GM12873 (cell line): ENCODE measurements at regions not wholly inside any gene's neighbourhood (a gene's known extent, or its start where the extent isn't known, plus 50 kb on each side); places are given as distances from the start of the nearest gene placed in this dataset.

Experiments used
- CTCF ChIP-seq: IDR thresholded peaks from 2 replicates; pipeline ENCODE4 v1.5.1; 2012; ENCODE audit warnings: low read depth, mild to moderate bottlenecking, moderate library complexity, low read length, control low read depth; ENCODE audit not compliant: insufficient read depth; ENCODE audit errors: missing control alignments

DNA sequence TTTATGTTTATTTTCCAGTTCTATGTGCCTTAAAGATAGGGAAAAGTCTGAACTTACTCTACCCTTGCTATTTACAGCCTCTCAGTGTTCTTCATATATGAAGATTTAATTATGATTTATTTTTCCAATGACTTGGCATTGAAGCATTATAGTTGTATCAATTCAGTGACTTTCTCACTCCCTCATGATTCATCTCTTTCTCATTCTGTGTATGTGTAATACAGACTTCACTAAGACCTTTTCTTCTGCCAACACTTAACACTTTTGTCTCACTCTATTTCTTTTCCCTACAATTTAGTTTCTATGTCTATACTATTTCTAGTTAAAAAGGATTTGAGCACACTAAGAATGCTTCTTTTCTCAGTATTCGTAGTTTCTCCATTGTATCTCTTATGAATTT, 1470.3 kb upstream of the ACVR2A start:
- no peak for TF ChIP-seq CTCF

- no peak for TF ChIP-seq CTCF
These were observed 1474.0 kb upstream of the ACVR2A start for GRCh38 chr2:146370826-146371225.

GRCh38 chr2:146366276-146366675, 1478.6 kb upstream of the ACVR2A start:
- no peak for TF ChIP-seq CTCF

GRCh38 chr2:146365041-146365440, 1479.8 kb upstream of the ACVR2A start:
- no peak for TF ChIP-seq CTCF

DNA sequence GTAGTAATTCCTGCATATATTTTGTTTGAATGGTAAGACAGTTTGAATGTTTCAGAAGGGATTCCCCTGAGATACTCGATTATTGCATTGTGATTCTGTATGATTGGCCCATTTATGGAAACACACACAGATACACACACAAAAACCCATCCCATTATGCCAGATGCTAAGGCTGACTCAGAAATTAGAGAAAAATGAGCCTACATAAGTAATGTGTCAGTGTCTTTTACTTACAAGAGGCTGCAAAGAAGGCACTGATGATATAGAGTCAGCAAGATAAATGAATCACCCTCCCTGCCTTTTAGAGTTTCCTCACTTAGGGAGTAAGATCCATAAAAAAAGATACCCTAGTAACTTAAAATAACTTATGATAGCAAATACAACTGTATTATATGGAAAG, 1481.1 kb upstream of the ACVR2A start:
- no peak for TF ChIP-seq CTCF

- no peak for TF ChIP-seq CTCF
These were observed 1493.1 kb upstream of the ACVR2A start for GRCh38 chr2:146351689-146352088.

DNA sequence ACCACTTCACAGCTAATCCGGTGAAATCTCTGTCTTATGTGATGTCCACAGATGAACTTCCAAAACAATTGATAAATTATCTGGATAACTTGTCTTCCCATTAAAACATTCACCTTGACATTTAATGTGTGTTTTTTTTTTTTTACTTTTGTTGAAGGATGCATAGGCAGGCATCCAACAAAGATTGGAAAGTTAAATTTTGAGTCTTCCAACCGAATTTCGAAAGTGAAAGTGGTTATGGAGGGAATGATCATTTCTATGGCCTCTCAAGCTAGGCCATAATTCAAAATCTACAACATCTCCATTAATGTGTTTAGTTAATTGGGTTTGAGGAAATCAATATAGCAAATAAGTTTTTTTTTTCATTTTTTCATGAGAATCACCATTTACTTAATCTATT, 1495.5 kb upstream of the ACVR2A start:
- TF ChIP-seq CTCF, result no peak
